Esophagus muscularis mucosa (tissue), 3 donors: ENCODE measurements at regions not wholly inside any gene's neighbourhood (a gene's known extent, or its start where the extent isn't known, plus 50 kb on each side); places are given as distances from the start of the nearest gene placed in this dataset.

Experiments used
- CTCF ChIP-seq, 3 experiments: fragments of 200-600 bp in 2 of 3; fragments of 450-650 bp in 1 of 3; sonication (generic) in 2 of 3; IDR thresholded peaks; one replicate each; pipeline ENCODE4 v1.5.1; 2017 to 2019; ENCODE audit warnings: antibody characterized with exemption in 3 of 3, mild to moderate bottlenecking in 2 of 3, moderate library complexity in 1 of 3
- POLR2A ChIP-seq: fragments of 450-650 bp; IDR thresholded peaks from one replicate; pipeline ENCODE4 v1.6.1; 2017; ENCODE audit warnings: antibody characterized with exemption, moderate library complexity, mild to moderate bottlenecking, low read depth
- POLR2AphosphoS5 ChIP-seq, 2 donors: sonication (generic); formaldehyde crosslinking; IDR thresholded peaks; one replicate each; pipeline ENCODE4 v1.6.1; 2017; ENCODE audit warnings: antibody characterized with exemption in 2 of 2

DNA sequence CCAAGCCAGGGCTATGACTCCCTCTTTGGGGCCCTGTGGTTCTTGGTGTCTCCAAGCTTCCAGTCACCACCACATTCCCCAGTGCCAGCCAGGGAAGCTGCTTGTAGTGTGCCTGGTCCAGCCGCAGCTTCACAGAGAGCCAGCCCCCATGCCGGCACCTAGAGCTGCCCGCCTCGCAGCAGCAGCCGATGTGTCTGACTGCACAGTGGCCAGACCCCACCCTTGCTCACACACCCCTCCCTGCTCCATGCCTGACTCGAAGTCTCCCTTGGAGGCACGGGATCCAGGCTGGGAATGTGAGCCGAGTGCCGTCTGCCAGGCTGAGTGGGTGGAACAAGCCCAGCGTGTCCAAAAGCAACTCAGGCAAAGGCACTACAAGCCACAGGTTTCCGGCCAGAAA, 123.3 kb upstream of the SFSWAP start:
- TF ChIP-seq POLR2A (no peak), CTCF (IDR thresholded peaks at IDR 0.05) (no peak), POLR2AphosphoS5 (IDR thresholded peaks at IDR 0.05) (no peak)
